ENCODE measurements at regions not wholly inside any gene's neighbourhood (a gene's known extent, or its start where the extent isn't known, plus 50 kb on each side); places are given as distances from the start of the nearest gene placed in this dataset.
"Not testable (repeated sequence)": the region's sequence is repeated elsewhere in the genome, so short reads cannot be mapped to it uniquely, and the experiment has no call there.

DNA sequence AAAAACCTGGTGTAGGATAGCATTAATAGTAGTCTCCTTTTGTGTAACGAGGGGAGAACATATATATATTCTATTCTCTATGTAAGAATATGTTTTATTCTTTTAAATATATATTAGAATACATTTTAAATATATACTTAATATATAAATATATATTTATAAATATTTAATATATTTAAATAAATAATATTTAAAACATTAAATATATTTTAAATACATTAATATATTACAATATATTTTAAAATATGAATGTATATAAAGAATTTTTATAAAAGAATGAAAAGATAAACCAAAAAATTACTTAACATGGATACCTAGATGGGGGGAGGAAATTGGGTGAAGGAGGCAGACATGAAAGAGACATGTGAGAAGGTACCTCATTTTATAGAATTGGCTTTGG, 53.0 kb upstream of the ZNF831 start:
- DNase-seq (ENCODE audit: low spot score in 2 of 2): no peak
- H3K27ac Mint-ChIP-seq: no peak overlapping the region
- no peak overlapping the region for H3K4me3 Mint-ChIP-seq
- no peaks in the 10 kb centered on the region for H3K9me3 Mint-ChIP-seq
- H3K36me3 Mint-ChIP-seq: no peaks in the 10 kb centered on the region
- no peaks in the 10 kb centered on the region for H3K4me1 Mint-ChIP-seq
- no peak for ATAC-seq

DNA sequence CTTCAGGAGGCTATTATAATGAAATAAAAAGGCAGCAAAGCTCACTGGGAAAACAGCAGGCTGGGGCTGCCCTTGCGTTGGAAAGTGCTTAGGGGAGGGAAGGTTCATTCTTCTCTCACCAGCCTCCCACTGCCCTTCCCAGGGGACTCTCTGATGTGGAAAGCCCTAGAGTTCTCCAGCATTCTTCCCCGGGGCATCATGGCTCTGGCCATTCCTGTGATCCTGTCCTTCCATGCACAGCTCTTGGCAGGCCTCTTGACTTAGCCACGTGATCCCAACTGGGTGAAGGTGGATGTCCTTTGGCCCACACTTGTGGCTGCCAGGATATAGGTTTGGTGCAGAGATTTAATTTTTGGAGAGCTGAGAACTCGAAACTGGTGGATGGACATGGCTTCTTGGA, 58.0 kb upstream of the ZNF831 start:
- no peak overlapping the region for H3K4me3 Mint-ChIP-seq
- H3K9me3 Mint-ChIP-seq: no peaks in the 10 kb centered on the region
- DNase-seq (ENCODE audit: low spot score in 2 of 2) (no peak), ATAC-seq (no peak)
- H3K4me1 Mint-ChIP-seq: peaks cover 12% of the 10 kb centered on the region
- H3K36me3 Mint-ChIP-seq: no peaks in the 10 kb centered on the region
- H3K27ac Mint-ChIP-seq: no peak overlapping the region

DNA sequence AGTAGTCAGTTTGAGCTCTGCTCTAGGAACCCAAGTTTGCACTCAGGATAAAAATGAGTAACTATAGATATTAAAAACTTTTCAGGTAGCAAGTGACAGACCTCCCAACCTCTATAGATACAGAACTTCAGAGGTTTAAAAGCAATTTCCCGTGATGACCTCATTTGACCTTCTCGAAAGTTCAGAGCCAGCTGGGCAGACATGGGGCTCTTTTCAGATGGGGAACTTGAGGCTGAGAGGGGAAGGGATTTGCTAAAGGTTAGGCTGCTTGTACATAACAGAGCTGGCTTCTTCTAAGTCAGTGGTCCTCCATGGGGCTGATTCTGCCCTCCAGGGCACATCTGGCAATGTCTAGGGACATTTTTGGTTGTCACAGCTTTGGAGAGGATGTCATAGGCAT, 58.8 kb upstream of the ZNF831 start:
- DNase-seq (ENCODE audit: low spot score in 2 of 2): no peak
- ATAC-seq: no peak
- peaks cover 12% of the 10 kb centered on the region for H3K4me1 Mint-ChIP-seq
- no peaks in the 10 kb centered on the region for H3K36me3 Mint-ChIP-seq
- H3K27ac Mint-ChIP-seq: no peak overlapping the region
- H3K9me3 Mint-ChIP-seq: no peaks in the 10 kb centered on the region
- H3K4me3 Mint-ChIP-seq: no peak overlapping the region

DNA sequence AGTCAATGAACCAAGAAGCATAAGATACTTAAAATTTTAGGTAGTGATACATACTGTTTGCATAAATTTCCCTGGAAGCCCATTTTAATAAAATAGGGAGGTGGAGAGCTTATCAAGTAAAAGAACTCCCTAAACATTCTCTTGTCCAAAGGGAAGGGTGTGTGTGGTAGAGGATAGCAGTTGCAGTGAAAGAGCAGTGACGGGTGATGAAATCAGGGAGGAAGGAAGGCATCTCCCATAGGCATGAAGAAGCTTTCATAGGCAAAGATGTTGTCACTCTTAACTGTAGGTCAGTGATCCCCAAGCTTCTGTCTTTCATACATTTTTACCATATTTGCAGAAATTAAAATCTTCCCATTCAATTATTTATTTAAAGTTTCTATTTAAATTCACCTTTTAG, 60.0 kb upstream of the ZNF831 start:
- no peak for ATAC-seq
- no peak overlapping the region for H3K4me3 Mint-ChIP-seq
- no peaks in the 10 kb centered on the region for H3K9me3 Mint-ChIP-seq
- H3K27ac Mint-ChIP-seq: peak overlapping the region; percentile 26
- no peak for DNase-seq (ENCODE audit: low spot score in 2 of 2)
- H3K36me3 Mint-ChIP-seq: no peaks in the 10 kb centered on the region
- H3K4me1 Mint-ChIP-seq: peaks cover 12% of the 10 kb centered on the region

DNA sequence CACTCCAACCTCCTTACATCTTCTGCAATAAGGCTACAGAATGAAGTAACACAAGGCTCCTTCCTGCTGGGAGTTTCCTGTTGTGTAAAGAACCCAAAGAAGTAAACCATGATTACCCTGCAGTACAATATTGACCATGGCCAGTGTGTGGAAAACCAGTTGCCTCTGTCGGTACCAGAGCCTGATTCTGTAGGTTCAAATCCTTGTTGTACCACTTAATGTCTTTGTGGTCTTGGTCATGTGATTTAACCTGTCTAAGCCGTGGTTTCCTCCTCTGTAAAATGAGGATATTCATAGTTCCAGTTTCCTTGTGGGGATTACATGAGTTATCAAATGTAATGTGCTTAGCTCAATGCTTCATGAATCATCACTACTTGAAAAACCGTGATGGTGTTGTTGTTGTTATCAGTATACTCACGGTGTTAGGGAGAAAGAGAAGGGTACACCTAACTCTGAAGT, 60.3 kb upstream of the PRELID3B start:
- Mint-ChIP-seq H3K27ac (peak overlapping the region; percentile 26), H3K4me1 (peaks cover 12% of the 10 kb centered on the region), H3K36me3 (no peaks in the 10 kb centered on the region), H3K9me3 (no peaks in the 10 kb centered on the region), H3K4me3 (no peak overlapping the region)
- ATAC-seq (peak; percentile 75), DNase-seq (ENCODE audit: low spot score in 2 of 2) (no peak)

DNA sequence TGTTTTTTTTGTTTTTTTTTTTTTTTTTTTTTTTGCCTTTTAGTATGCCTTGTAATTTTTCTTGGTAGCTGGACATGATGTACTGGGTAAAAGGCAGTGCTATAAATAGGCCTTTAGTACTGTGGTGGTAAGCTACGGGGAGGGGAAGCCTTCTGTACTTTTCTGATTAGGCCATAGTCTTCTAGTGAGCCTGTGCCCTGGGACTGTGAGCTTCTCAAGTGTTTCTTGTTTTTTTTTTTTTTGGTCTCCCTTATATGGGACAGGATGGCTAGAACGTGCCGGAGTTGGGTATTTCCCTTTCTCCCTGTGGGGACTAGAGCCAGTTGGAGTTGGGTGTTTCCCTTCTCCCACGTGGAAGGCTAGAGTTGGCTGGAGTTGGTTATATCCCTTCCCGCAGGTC, 59.4 kb upstream of the PRELID3B start:
- no peak for DNase-seq (ENCODE audit: low spot score in 2 of 2)
- no peaks in the 10 kb centered on the region for H3K36me3 Mint-ChIP-seq
- H3K4me3 Mint-ChIP-seq: no peak overlapping the region
- no peak for ATAC-seq
- H3K4me1 Mint-ChIP-seq: peaks cover 12% of the 10 kb centered on the region
- H3K9me3 Mint-ChIP-seq: no peaks in the 10 kb centered on the region
- no peak overlapping the region for H3K27ac Mint-ChIP-seq

DNA sequence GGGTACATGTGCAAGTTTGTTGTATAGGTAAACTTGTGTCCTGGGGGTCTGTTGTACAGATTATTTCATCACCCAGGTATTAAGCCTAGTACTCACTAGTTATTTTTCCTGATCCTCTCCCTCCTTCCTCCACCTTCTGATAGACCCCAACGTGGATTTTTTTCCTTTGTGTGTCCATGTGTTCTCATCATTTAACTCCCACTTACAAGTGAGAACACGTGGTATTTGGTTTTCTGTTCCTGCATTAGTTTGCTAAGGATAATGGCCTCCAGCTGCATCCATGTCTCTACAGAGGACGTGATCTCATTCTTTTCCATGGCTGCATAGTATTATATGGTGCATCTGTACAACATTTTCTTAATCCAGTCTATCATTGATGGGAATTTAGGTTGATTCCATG, 57.3 kb upstream of the PRELID3B start:
- H3K4me3 Mint-ChIP-seq; H3K27ac Mint-ChIP-seq; H3K36me3 Mint-ChIP-seq; H3K9me3 Mint-ChIP-seq; DNase-seq (ENCODE audit: low spot score in 2 of 2); ATAC-seq: not testable (repeated sequence)
- H3K4me1 Mint-ChIP-seq: peaks cover 22% of the 10 kb centered on the region

DNA sequence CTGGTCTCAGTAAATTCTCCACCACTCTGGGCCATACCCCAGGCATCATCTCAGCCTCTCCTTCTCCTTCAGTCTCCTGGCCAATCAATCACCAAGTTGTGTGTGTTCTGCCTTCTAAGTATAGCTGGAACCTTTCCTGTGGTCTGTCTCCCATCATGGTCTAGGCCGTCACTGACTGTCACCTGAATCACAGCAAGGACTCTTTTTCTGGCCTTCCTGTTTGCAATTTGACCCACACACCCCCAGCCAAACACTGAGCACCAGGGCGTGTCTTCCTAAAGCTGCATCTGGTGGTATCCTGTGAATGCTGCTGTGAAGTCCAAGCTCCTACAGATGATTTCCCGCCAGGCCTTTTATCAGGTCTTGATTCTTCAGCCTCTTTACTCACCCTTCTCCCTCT, 52.6 kb upstream of the PRELID3B start:
- DNase-seq (ENCODE audit: low spot score in 2 of 2): no peak
- ATAC-seq: no peak
- Mint-ChIP-seq H3K9me3 (no peaks in the 10 kb centered on the region), H3K4me3 (no peak overlapping the region), H3K36me3 (no peaks in the 10 kb centered on the region), H3K27ac (peak overlapping the region; percentile 40), H3K4me1 (peaks cover 10% of the 10 kb centered on the region)

DNA sequence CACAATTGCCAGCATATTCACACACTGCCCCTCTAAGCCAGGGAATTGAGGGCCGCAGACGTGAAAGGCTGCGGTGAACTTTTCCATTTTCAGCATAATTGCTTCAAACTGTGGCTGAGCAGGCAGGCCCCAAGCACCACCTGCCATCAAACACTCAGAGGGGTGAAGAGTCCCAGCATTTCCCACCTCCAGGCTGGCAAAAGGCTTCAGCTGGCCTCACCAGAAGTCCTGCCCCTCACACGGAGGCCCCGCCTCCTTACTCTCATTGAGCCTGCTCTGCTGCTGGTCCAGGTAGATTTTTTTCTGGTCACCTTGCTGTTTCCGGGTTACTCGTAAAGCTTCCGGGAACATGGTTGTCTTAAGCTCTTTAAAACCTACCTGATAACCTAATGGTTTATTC, 52.0 kb upstream of the PRELID3B start:
- H3K9me3 Mint-ChIP-seq: no peaks in the 10 kb centered on the region
- peak overlapping the region; percentile 40 for H3K27ac Mint-ChIP-seq
- ATAC-seq (no peak), DNase-seq (ENCODE audit: low spot score in 2 of 2) (no peak)
- H3K4me1 Mint-ChIP-seq: peaks cover 10% of the 10 kb centered on the region
- no peak overlapping the region for H3K4me3 Mint-ChIP-seq
- H3K36me3 Mint-ChIP-seq: no peaks in the 10 kb centered on the region

Data from stimulated activated effector memory CD8-positive, alpha-beta T cell treated with anti-CD3 and anti-CD28 coated beads, Interleukin-12 subunit alpha, Interleukin-12 subunit beta, amount 100 ng/mL, for 72 hours (primary cell).